CD4-positive, alpha-beta T cell treated with Interleukin-4 for 1 hour (primary cell): ENCODE measurements at regions not wholly inside any gene's neighbourhood (a gene's known extent, or its start where the extent isn't known, plus 50 kb on each side); places are given as distances from the start of the nearest gene placed in this dataset.

Source experiments
- DNase-seq, 2 donors: peaks; one replicate each; pipeline ENCODE4 v3.0.0-alpha.2; 2020 to 2022

GRCh38 chr22:34055525-34056200 is 135.4 kb upstream of the LARGE1 start:
- no peak for DNase-seq

GRCh38 chr22:34057726-34058125 is 137.4 kb upstream of the LARGE1 start:
- no peak for DNase-seq

GRCh38 chr22:34064696-34065095 is 144.4 kb upstream of the LARGE1 start:
- no peak for DNase-seq

GRCh38 chr22:34067031-34067430 is 146.8 kb upstream of the LARGE1 start:
- DNase-seq: no peak

GRCh38 chr22:34068001-34068400 is 147.7 kb upstream of the LARGE1 start:
- DNase-seq: no peak

GRCh38 chr22:34070051-34070450 is 149.8 kb upstream of the LARGE1 start:
- no peak for DNase-seq

GRCh38 chr22:34070531-34070930 is 150.3 kb upstream of the LARGE1 start:
- DNase-seq: no peak

GRCh38 chr22:34072585-34072984 is 152.3 kb upstream of the LARGE1 start:
- DNase-seq: no peak

GRCh38 chr22:34080433-34080832 is 160.2 kb upstream of the LARGE1 start:
- no peak for DNase-seq

- DNase-seq: no peak
Observed at GRCh38 chr22:34096770-34097169, 176.5 kb upstream of the LARGE1 start.

- DNase-seq: no peak
Observed at GRCh38 chr22:34099278-34099677, 179.0 kb upstream of the LARGE1 start.

- no peak for DNase-seq
Observed at GRCh38 chr22:34102633-34103032, 182.4 kb upstream of the LARGE1 start.

GRCh38 chr22:34105461-34106062 is 185.3 kb upstream of the LARGE1 start:
- DNase-seq: no peak

- DNase-seq: no peak
Observed at GRCh38 chr22:34108168-34108567, 187.9 kb upstream of the LARGE1 start.

- DNase-seq: peak in 1 of 2 donors; percentile 2
Observed at GRCh38 chr22:34111210-34111824, 191.0 kb upstream of the LARGE1 start.

- DNase-seq: no peak
Observed at GRCh38 chr22:34113381-34113780, 193.1 kb upstream of the LARGE1 start.

GRCh38 chr22:34114406-34114805 is 194.1 kb upstream of the LARGE1 start:
- DNase-seq: no peak

GRCh38 chr22:34115722-34116121 is 195.4 kb upstream of the LARGE1 start:
- DNase-seq: no peak

- DNase-seq: no peak
Observed at GRCh38 chr22:34116126-34116525, 195.8 kb upstream of the LARGE1 start.

GRCh38 chr22:34122042-34122441 is 201.8 kb upstream of the LARGE1 start:
- no peak for DNase-seq

GRCh38 chr22:34129691-34130486 is 209.6 kb upstream of the LARGE1 start:
- DNase-seq: no peak

- no peak for DNase-seq
Observed at GRCh38 chr22:34135749-34136148, 215.5 kb upstream of the LARGE1 start.

- no peak for DNase-seq
Observed at GRCh38 chr22:34150023-34150422, 229.7 kb upstream of the LARGE1 start.

GRCh38 chr22:34159491-34159890 is 239.2 kb upstream of the LARGE1 start:
- no peak for DNase-seq
